Transverse colon (tissue), 4 donors: ENCODE measurements at regions not wholly inside any gene's neighbourhood (a gene's known extent, or its start where the extent isn't known, plus 50 kb on each side); places are given as distances from the start of the nearest gene placed in this dataset.

Experiments used
- EP300 ChIP-seq: sonication (generic); formaldehyde crosslinking; IDR thresholded peaks from one replicate; pipeline ENCODE4 v1.6.1; 2017; ENCODE audit warnings: antibody characterized with exemption, low read depth
- POLR2A ChIP-seq: fragments of 450-650 bp; IDR thresholded peaks from one replicate; pipeline ENCODE4 v1.6.1; 2016; ENCODE audit warnings: antibody characterized with exemption, mild to moderate bottlenecking, moderate library complexity
- POLR2AphosphoS5 ChIP-seq, 3 donors: sonication (generic); formaldehyde crosslinking; IDR thresholded peaks; one replicate each; pipeline ENCODE4 v1.6.1; 2016; ENCODE audit warnings: antibody characterized with exemption in 3 of 3
- TF ChIP-seq, protein P1 (sequence below), 5 experiments: fragments of 200-600 bp in 3 of 5; fragments of 450-650 bp in 2 of 5; sonication (generic) in 3 of 5; IDR thresholded peaks; 1 replicate in 2 of 5; 2 replicates in 3 of 5; pipeline ENCODE4 v1.5.1; 2016 to 2017; ENCODE audit warnings: antibody characterized with exemption in 5 of 5, inconsistent platforms in 3 of 5, mild to moderate bottlenecking in 2 of 5, moderate library complexity in 1 of 5

DNA sequence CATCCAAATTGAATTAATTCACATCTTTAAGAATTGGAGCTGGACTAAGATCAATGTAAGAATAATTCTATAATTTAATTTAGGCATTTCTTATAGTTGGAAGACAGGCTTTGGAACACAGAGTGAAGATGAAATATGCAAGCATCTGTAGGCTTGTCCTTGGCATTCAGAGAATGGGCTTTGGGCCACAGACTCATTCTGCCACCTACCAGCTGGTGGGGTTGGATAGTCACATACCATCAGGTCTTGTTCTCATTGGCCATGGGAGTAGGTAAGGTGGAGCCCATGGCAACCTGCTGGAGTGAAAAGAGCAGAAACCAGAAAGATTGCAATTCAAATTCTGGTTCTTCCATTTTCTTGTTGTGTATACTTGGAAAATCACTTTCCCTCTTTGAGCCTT, 300.3 kb downstream of the CYRIA start:
- TF ChIP-seq, protein P1, sequence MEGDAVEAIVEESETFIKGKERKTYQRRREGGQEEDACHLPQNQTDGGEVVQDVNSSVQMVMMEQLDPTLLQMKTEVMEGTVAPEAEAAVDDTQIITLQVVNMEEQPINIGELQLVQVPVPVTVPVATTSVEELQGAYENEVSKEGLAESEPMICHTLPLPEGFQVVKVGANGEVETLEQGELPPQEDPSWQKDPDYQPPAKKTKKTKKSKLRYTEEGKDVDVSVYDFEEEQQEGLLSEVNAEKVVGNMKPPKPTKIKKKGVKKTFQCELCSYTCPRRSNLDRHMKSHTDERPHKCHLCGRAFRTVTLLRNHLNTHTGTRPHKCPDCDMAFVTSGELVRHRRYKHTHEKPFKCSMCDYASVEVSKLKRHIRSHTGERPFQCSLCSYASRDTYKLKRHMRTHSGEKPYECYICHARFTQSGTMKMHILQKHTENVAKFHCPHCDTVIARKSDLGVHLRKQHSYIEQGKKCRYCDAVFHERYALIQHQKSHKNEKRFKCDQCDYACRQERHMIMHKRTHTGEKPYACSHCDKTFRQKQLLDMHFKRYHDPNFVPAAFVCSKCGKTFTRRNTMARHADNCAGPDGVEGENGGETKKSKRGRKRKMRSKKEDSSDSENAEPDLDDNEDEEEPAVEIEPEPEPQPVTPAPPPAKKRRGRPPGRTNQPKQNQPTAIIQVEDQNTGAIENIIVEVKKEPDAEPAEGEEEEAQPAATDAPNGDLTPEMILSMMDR (IDR thresholded peaks at IDR 0.05), result no peak
- no peak for TF ChIP-seq POLR2A
- TF ChIP-seq EP300, result no peak
- no peak for TF ChIP-seq POLR2AphosphoS5 (IDR thresholded peaks at IDR 0.05)
